C4-2B (cell line): ENCODE measurements at regions not wholly inside any gene's neighbourhood (a gene's known extent, or its start where the extent isn't known, plus 50 kb on each side); places are given as distances from the start of the nearest gene placed in this dataset.

ENCODE experiments used
- CTCF ChIP-seq: fragments of 450-650 bp; conservative IDR thresholded peaks from 2 replicates; pipeline ENCODE4 v1.5.1; 2017; ENCODE audit warnings: mild to moderate bottlenecking
- ZFX ChIP-seq: fragments of 450-650 bp; IDR thresholded peaks from 2 replicates; pipeline ENCODE4 v1.6.1; 2017

- TF ChIP-seq CTCF = no peak
- TF ChIP-seq ZFX = no peak
These were observed 79.6 kb upstream of the LGR5 start for GRCh38 chr12:71360013-71360412.
